Gastrocnemius medialis (tissue), 4 donors: ENCODE measurements at regions not wholly inside any gene's neighbourhood (a gene's known extent, or its start where the extent isn't known, plus 50 kb on each side); places are given as distances from the start of the nearest gene placed in this dataset.

Source experiments
- POLR2A ChIP-seq, 2 donors: fragments of 450-650 bp; IDR thresholded peaks; one replicate each; pipeline ENCODE4 v1.6.1; 2017; ENCODE audit warnings: antibody characterized with exemption in 2 of 2, mild to moderate bottlenecking in 2 of 2, moderate library complexity in 2 of 2
- TF ChIP-seq, protein P1 (sequence below), 5 experiments: fragments of 450-650 bp in 3 of 5; fragments of 200-600 bp in 2 of 5; sonication (generic) in 2 of 5; IDR thresholded peaks in 4 of 5; conservative IDR thresholded peaks in 1 of 5; 1 replicate in 4 of 5; 2 replicates in 1 of 5; pipeline ENCODE4 v1.5.1; 2016 to 2019; ENCODE audit warnings: antibody characterized with exemption in 5 of 5, mild to moderate bottlenecking in 3 of 5, moderate library complexity in 3 of 5

DNA sequence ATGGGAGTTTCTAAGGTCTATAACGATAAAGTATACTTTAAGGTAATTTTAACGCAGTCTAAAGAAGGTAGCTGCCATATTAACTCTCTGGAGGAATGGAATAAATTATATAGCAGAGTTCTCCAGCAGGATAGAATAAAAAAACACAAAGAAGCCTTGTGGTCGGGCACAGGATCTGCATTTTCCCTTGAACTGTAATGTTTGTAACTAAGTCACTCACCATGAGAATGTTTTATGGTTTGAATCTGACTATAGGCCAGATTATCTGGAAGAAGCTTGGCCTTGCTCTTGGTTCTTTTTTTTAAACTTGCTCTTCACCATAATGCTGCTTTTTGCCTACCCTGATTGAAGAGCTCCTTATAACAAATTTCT is 238.8 kb upstream of the NOX3 start:
- TF ChIP-seq POLR2A (IDR thresholded peaks at IDR 0.05), result no peak
- TF ChIP-seq, protein P1, sequence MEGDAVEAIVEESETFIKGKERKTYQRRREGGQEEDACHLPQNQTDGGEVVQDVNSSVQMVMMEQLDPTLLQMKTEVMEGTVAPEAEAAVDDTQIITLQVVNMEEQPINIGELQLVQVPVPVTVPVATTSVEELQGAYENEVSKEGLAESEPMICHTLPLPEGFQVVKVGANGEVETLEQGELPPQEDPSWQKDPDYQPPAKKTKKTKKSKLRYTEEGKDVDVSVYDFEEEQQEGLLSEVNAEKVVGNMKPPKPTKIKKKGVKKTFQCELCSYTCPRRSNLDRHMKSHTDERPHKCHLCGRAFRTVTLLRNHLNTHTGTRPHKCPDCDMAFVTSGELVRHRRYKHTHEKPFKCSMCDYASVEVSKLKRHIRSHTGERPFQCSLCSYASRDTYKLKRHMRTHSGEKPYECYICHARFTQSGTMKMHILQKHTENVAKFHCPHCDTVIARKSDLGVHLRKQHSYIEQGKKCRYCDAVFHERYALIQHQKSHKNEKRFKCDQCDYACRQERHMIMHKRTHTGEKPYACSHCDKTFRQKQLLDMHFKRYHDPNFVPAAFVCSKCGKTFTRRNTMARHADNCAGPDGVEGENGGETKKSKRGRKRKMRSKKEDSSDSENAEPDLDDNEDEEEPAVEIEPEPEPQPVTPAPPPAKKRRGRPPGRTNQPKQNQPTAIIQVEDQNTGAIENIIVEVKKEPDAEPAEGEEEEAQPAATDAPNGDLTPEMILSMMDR (IDR thresholded peaks at IDR 0.05 in 4 of 5, conservative IDR thresholded peaks at IDR 0.05 in 1 of 5), result no peak
